Peyer's patch (tissue), 4 donors: ENCODE measurements at regions not wholly inside any gene's neighbourhood (a gene's known extent, or its start where the extent isn't known, plus 50 kb on each side); places are given as distances from the start of the nearest gene placed in this dataset.

Experiments used
- POLR2A ChIP-seq, 2 donors: fragments of 450-650 bp; IDR thresholded peaks; one replicate each; pipeline ENCODE4 v1.5.1; 2017; ENCODE audit warnings: antibody characterized with exemption in 2 of 2, mild to moderate bottlenecking in 2 of 2, moderate library complexity in 2 of 2
- TF ChIP-seq, protein P1 (sequence below), 6 experiments: fragments of 450-650 bp in 4 of 6; fragments of 200-600 bp in 2 of 6; sonication (generic) in 1 of 6; IDR thresholded peaks; one replicate each; pipeline ENCODE4 v1.5.1; 2017 to 2019; ENCODE audit warnings: antibody characterized with exemption in 6 of 6, mild to moderate bottlenecking in 3 of 6, moderate library complexity in 1 of 6

- TF ChIP-seq, protein P1, sequence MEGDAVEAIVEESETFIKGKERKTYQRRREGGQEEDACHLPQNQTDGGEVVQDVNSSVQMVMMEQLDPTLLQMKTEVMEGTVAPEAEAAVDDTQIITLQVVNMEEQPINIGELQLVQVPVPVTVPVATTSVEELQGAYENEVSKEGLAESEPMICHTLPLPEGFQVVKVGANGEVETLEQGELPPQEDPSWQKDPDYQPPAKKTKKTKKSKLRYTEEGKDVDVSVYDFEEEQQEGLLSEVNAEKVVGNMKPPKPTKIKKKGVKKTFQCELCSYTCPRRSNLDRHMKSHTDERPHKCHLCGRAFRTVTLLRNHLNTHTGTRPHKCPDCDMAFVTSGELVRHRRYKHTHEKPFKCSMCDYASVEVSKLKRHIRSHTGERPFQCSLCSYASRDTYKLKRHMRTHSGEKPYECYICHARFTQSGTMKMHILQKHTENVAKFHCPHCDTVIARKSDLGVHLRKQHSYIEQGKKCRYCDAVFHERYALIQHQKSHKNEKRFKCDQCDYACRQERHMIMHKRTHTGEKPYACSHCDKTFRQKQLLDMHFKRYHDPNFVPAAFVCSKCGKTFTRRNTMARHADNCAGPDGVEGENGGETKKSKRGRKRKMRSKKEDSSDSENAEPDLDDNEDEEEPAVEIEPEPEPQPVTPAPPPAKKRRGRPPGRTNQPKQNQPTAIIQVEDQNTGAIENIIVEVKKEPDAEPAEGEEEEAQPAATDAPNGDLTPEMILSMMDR (IDR thresholded peaks at IDR 0.05): no peak
- TF ChIP-seq POLR2A (IDR thresholded peaks at IDR 0.05): no peak
These were observed 2101.2 kb downstream of the TP53TG3F start for GRCh38 chr16:35560637-35560984.
